ENCODE measurements at regions not wholly inside any gene's neighbourhood (a gene's known extent, or its start where the extent isn't known, plus 50 kb on each side); places are given as distances from the start of the nearest gene placed in this dataset.

DNA sequence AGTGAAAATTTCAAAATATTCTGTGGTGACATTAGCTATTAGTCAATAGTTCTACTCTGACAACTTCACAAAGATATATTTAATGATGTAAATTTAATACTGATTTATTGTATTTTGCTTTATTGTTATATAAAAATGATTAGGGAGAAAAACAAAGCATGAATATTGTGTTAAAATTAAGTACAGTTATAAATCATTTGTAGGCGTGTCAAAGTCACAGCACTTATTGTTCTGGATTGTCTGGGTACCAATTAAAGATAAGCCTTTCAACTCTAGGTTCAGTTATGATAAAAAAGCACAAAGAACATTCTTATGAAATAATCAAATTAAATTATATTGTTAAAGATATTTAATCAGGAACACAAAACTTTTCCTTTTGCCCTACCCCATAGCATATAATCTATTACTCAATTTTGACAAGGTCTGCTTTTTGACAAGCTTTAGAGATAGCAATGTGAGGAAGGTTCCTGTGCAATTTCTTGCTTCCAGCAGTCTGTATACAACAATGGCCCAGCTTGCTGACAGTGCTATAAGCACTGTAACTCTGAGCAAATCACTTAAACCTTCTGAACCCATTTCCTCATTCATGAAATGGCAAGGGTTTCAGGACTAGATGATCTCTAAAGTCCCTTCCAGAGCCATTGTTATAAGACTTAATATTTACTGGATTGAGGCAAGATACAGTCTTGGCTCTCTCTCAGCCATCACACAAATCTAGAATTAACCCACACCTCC lies 910.3 kb upstream of the LCORL start:
- Histone ChIP-seq H2BK12ac (ENCODE audit: low read length) (no peak overlapping the region), H3K4ac (ENCODE audit: low read depth, low read length) (no peak overlapping the region), H2AK5ac (ENCODE audit: low read length) (no peak overlapping the region), H3K4me2 (ENCODE audit: low read length) (no peak overlapping the region), H3K27me3 (ENCODE audit: insufficient read depth, low read length) (no peaks in the 10 kb centered on the region), H3K18ac (ENCODE audit: low read length) (no peak overlapping the region), H3K9ac (ENCODE audit: low read length) (no peak overlapping the region), H3K4me1 (ENCODE audit: control insufficient read depth in 1 of 2, insufficient read depth in 2 of 2, low read length in 2 of 2) (no peaks in the 10 kb centered on the region), H3K23ac (ENCODE audit: low read length) (no peak overlapping the region), H3K79me1 (ENCODE audit: low read length) (no peaks in the 10 kb centered on the region), H3K14ac (ENCODE audit: low read length) (no peak overlapping the region), H3K27ac (ENCODE audit: low read depth, low read length) (no peak overlapping the region), H2BK5ac (ENCODE audit: low read depth, low read length, poor library complexity) (no peak overlapping the region), H3K79me2 (ENCODE audit: control insufficient read depth, insufficient read depth, low read length, poor library complexity) (no peaks in the 10 kb centered on the region), H4K91ac (ENCODE audit: low read depth, low read length) (no peak overlapping the region), H4K8ac (ENCODE audit: low read depth, low read length) (no peak overlapping the region), H4K12ac (ENCODE audit: low read depth, low read length) (no peak overlapping the region), H2BK120ac (ENCODE audit: insufficient read depth, low read length, poor library complexity) (no peak overlapping the region), H3K36me3 (ENCODE audit: control insufficient read depth in 1 of 2, insufficient read depth in 2 of 2, low read length in 2 of 2) (no peaks in the 10 kb centered on the region), H2AFZ (ENCODE audit: insufficient read depth, low read length, poor library complexity) (no peak overlapping the region), H3K4me3 (ENCODE audit: low read depth, low read length) (no peak overlapping the region), H3K9me3 (ENCODE audit: insufficient read depth, low read depth, low read length) (peaks cover 1% of the 10 kb centered on the region)
- no peak for DNase-seq
- WGBS (ENCODE audit: extremely low coverage, insufficient coverage, insufficient read length) = no CpG with 5 or more reads among the region's 1 CpG

GRCh38 chr4:18930487-18930886 lies 908.9 kb upstream of the LCORL start:
- no peak overlapping the region for H3K9ac ChIP-seq (ENCODE audit: low read length)
- peaks cover 1% of the 10 kb centered on the region for H3K9me3 ChIP-seq (ENCODE audit: insufficient read depth, low read depth, low read length)
- no peak overlapping the region for H3K18ac ChIP-seq (ENCODE audit: low read length)
- H3K27ac ChIP-seq (ENCODE audit: low read depth, low read length) = no peak overlapping the region
- DNase-seq = no peak
- no peak overlapping the region for H2BK120ac ChIP-seq (ENCODE audit: insufficient read depth, low read length, poor library complexity)
- H3K4me2 ChIP-seq (ENCODE audit: low read length) = no peak overlapping the region
- no peak overlapping the region for H4K8ac ChIP-seq (ENCODE audit: low read depth, low read length)
- no peak overlapping the region for H3K23ac ChIP-seq (ENCODE audit: low read length)
- no peak overlapping the region for H4K91ac ChIP-seq (ENCODE audit: low read depth, low read length)
- H3K79me2 ChIP-seq (ENCODE audit: control insufficient read depth, insufficient read depth, low read length, poor library complexity) = no peaks in the 10 kb centered on the region
- H3K4ac ChIP-seq (ENCODE audit: low read depth, low read length) = no peak overlapping the region
- no peaks in the 10 kb centered on the region for H3K36me3 ChIP-seq (ENCODE audit: control insufficient read depth in 1 of 2, insufficient read depth in 2 of 2, low read length in 2 of 2)
- no CpG with 5 or more reads among the region's 6 CpGs for WGBS (ENCODE audit: extremely low coverage, insufficient coverage, insufficient read length)
- no peak overlapping the region for H2AFZ ChIP-seq (ENCODE audit: insufficient read depth, low read length, poor library complexity)
- H3K27me3 ChIP-seq (ENCODE audit: insufficient read depth, low read length) = no peaks in the 10 kb centered on the region
- no peaks in the 10 kb centered on the region for H3K79me1 ChIP-seq (ENCODE audit: low read length)
- no peak overlapping the region for H3K4me3 ChIP-seq (ENCODE audit: low read depth, low read length)
- H2BK5ac ChIP-seq (ENCODE audit: low read depth, low read length, poor library complexity) = no peak overlapping the region
- no peak overlapping the region for H2BK12ac ChIP-seq (ENCODE audit: low read length)
- H3K14ac ChIP-seq (ENCODE audit: low read length) = no peak overlapping the region
- no peak overlapping the region for H4K12ac ChIP-seq (ENCODE audit: low read depth, low read length)
- no peak overlapping the region for H2AK5ac ChIP-seq (ENCODE audit: low read length)
- no peaks in the 10 kb centered on the region for H3K4me1 ChIP-seq (ENCODE audit: control insufficient read depth in 1 of 2, insufficient read depth in 2 of 2, low read length in 2 of 2)

DNA sequence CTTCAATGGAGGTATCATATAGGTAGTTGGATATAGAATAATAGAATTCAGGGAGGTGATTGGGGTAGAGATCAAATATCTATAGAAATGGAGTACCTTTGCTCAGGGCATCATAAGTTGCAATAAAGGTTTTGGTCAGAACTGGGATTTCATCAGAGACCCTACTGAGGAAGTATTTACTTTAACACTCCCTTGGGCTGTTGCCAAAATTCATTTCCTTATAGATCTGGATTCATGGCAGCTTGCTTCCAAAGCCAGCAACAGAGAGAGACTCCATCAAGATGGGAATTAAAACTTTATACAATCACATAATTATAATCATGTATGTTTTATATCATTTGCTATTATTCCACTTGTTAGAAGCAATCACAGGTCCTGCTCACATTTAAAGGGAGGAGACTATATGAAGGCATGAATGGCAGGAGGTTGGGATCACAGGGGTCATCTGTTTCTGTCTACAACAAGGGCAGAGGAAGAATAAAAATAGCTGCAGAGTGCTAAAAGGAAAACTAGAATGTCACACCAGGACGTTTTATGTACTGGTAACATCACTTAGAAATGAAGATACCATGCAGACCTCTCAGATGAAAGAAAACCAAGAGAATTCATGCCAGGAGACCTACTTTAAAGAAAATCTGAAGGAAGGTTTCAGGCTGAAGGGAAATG lies 902.1 kb upstream of the LCORL start:
- H4K12ac ChIP-seq (ENCODE audit: low read depth, low read length) = no peak overlapping the region
- H2BK120ac ChIP-seq (ENCODE audit: insufficient read depth, low read length, poor library complexity) = no peak overlapping the region
- H3K4me3 ChIP-seq (ENCODE audit: low read depth, low read length) = no peak overlapping the region
- H2AFZ ChIP-seq (ENCODE audit: insufficient read depth, low read length, poor library complexity) = no peak overlapping the region
- no peak overlapping the region for H2AK5ac ChIP-seq (ENCODE audit: low read length)
- H3K4me2 ChIP-seq (ENCODE audit: low read length) = no peak overlapping the region
- no peaks in the 10 kb centered on the region for H3K79me1 ChIP-seq (ENCODE audit: low read length)
- H4K91ac ChIP-seq (ENCODE audit: low read depth, low read length) = no peak overlapping the region
- H2BK5ac ChIP-seq (ENCODE audit: low read depth, low read length, poor library complexity) = no peak overlapping the region
- no peak overlapping the region for H3K23ac ChIP-seq (ENCODE audit: low read length)
- H3K9ac ChIP-seq (ENCODE audit: low read length) = no peak overlapping the region
- no CpG with 5 or more reads among the region's 1 CpG for WGBS (ENCODE audit: extremely low coverage, insufficient coverage, insufficient read length)
- no peak for DNase-seq
- no peak overlapping the region for H3K27ac ChIP-seq (ENCODE audit: low read depth, low read length)
- H2BK12ac ChIP-seq (ENCODE audit: low read length) = no peak overlapping the region
- H3K27me3 ChIP-seq (ENCODE audit: insufficient read depth, low read length) = no peaks in the 10 kb centered on the region
- H3K14ac ChIP-seq (ENCODE audit: low read length) = no peak overlapping the region
- H3K4ac ChIP-seq (ENCODE audit: low read depth, low read length) = no peak overlapping the region
- no peak overlapping the region for H3K18ac ChIP-seq (ENCODE audit: low read length)
- H4K8ac ChIP-seq (ENCODE audit: low read depth, low read length) = no peak overlapping the region
- no peaks in the 10 kb centered on the region for H3K36me3 ChIP-seq (ENCODE audit: control insufficient read depth in 1 of 2, insufficient read depth in 2 of 2, low read length in 2 of 2)
- H3K4me1 ChIP-seq (ENCODE audit: control insufficient read depth in 1 of 2, insufficient read depth in 2 of 2, low read length in 2 of 2) = no peaks in the 10 kb centered on the region
- no peaks in the 10 kb centered on the region for H3K9me3 ChIP-seq (ENCODE audit: insufficient read depth, low read depth, low read length)
- H3K79me2 ChIP-seq (ENCODE audit: control insufficient read depth, insufficient read depth, low read length, poor library complexity) = no peaks in the 10 kb centered on the region

- H3K27me3 ChIP-seq (ENCODE audit: insufficient read depth, low read length) = no peaks in the 10 kb centered on the region
- no peak overlapping the region for H2AK5ac ChIP-seq (ENCODE audit: low read length)
- no peaks in the 10 kb centered on the region for H3K4me1 ChIP-seq (ENCODE audit: control insufficient read depth in 1 of 2, insufficient read depth in 2 of 2, low read length in 2 of 2)
- no peak overlapping the region for H2BK120ac ChIP-seq (ENCODE audit: insufficient read depth, low read length, poor library complexity)
- H2BK5ac ChIP-seq (ENCODE audit: low read depth, low read length, poor library complexity) = no peak overlapping the region
- H4K8ac ChIP-seq (ENCODE audit: low read depth, low read length) = no peak overlapping the region
- H3K4me2 ChIP-seq (ENCODE audit: low read length) = no peak overlapping the region
- H4K91ac ChIP-seq (ENCODE audit: low read depth, low read length) = no peak overlapping the region
- no peak overlapping the region for H3K23ac ChIP-seq (ENCODE audit: low read length)
- H3K18ac ChIP-seq (ENCODE audit: low read length) = no peak overlapping the region
- no peak overlapping the region for H3K14ac ChIP-seq (ENCODE audit: low read length)
- no peaks in the 10 kb centered on the region for H3K79me1 ChIP-seq (ENCODE audit: low read length)
- H2AFZ ChIP-seq (ENCODE audit: insufficient read depth, low read length, poor library complexity) = no peak overlapping the region
- H2BK12ac ChIP-seq (ENCODE audit: low read length) = no peak overlapping the region
- H3K79me2 ChIP-seq (ENCODE audit: control insufficient read depth, insufficient read depth, low read length, poor library complexity) = no peaks in the 10 kb centered on the region
- H3K9me3 ChIP-seq (ENCODE audit: insufficient read depth, low read depth, low read length) = peaks cover 2% of the 10 kb centered on the region
- H3K27ac ChIP-seq (ENCODE audit: low read depth, low read length) = no peak overlapping the region
- no peak for DNase-seq
- H3K4ac ChIP-seq (ENCODE audit: low read depth, low read length) = no peak overlapping the region
- no peak overlapping the region for H3K9ac ChIP-seq (ENCODE audit: low read length)
- peaks cover 0 to 3% of the 10 kb centered on the region in 2 experiments for H3K36me3 ChIP-seq (ENCODE audit: control insufficient read depth in 1 of 2, insufficient read depth in 2 of 2, low read length in 2 of 2)
- H4K12ac ChIP-seq (ENCODE audit: low read depth, low read length) = no peak overlapping the region
- H3K4me3 ChIP-seq (ENCODE audit: low read depth, low read length) = no peak overlapping the region
Observed at GRCh38 chr4:18917689-18918088, 896.1 kb upstream of the LCORL start.
